SH-SY5Y (cell line): ENCODE measurements at regions not wholly inside any gene's neighbourhood (a gene's known extent, or its start where the extent isn't known, plus 50 kb on each side); places are given as distances from the start of the nearest gene placed in this dataset.

Source experiments
- GATA2 ChIP-seq: IDR thresholded peaks from 2 replicates; pipeline ENCODE4 v1.6.1; 2011; ENCODE audit warnings: mild to moderate bottlenecking, low read depth, low read length
- GATA3 ChIP-seq: IDR thresholded peaks from 2 replicates; pipeline ENCODE4 v1.6.1; 2011; ENCODE audit warnings: low read depth, mild to moderate bottlenecking, low read length, moderate library complexity

- no peak for TF ChIP-seq GATA2
- no peak for TF ChIP-seq GATA3
Measured at GRCh38 chr16:26860506-26860905, 206.2 kb upstream of the C16orf82 start.
